Activated naive CD8-positive, alpha-beta T cell treated with anti-CD3 and anti-CD28 coated beads, Interleukin-2, amount 10 ng/mL, durations not matched to agents 7 days and 5 days (primary cell): ENCODE measurements at regions not wholly inside any gene's neighbourhood (a gene's known extent, or its start where the extent isn't known, plus 50 kb on each side); places are given as distances from the start of the nearest gene placed in this dataset.

Source experiments
- ATAC-seq: fragments of 150-1000 bp; cut with Tn5 transposase; one replicate; pipeline ENCODE4 v1.10.0; 2021; ENCODE audit warnings: low read depth, moderate library complexity
- POLR2A ChIA-PET: fragments of 350-600 bp; sonication (Branson Sonifier 250); formaldehyde crosslinking; loops from one replicate; lab custom pipeline; 2021; ENCODE audit warnings: antibody characterized with exemption; lab: Charles Lee
- DNase-seq: peaks from one replicate; pipeline ENCODE4 v3.0.0; 2021
- H3K27ac Mint-ChIP-seq: one replicate; pipeline ENCODE4 v1.8.0; 2022; ENCODE audit warnings: mild to moderate bottlenecking, mixed read lengths
- H3K27me3 Mint-ChIP-seq: one replicate; pipeline ENCODE4 v1.8.0; 2022; ENCODE audit warnings: mild to moderate bottlenecking, moderate library complexity, mixed read lengths
- H3K36me3 Mint-ChIP-seq: one replicate; pipeline ENCODE4 v1.8.0; 2021; ENCODE audit warnings: mild to moderate bottlenecking, mixed read lengths
- H3K4me1 Mint-ChIP-seq: one replicate; pipeline ENCODE4 v1.8.0; 2021; ENCODE audit warnings: mixed read lengths
- H3K4me3 Mint-ChIP-seq: one replicate; pipeline ENCODE4 v1.8.0; 2022; ENCODE audit warnings: mild to moderate bottlenecking, moderate library complexity, mixed read lengths
- H3K9me3 Mint-ChIP-seq: one replicate; pipeline ENCODE4 v1.8.0; 2021; ENCODE audit warnings: mixed read lengths

DNA sequence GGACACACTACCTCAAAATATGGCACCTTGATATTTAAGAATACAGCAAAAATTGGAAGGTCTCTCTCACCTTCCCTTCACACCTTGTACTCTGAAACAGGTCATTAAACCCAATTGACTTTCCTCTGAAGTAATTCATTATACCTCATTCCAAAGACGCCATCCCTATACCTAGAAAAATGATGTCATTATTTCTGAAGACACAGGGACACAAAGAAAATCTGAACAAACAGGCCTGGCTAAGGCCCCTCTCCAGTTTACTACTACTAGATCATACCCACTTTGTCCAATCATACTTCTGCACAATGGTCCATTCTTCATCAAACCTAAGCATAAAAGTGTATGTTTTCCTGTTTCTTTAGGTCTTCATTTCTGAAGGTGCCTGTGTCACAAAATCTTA is 156.9 kb downstream of the RASSF9 start:
- DNase-seq, result no peak
- POLR2A ChIA-PET, result no interaction called here
- H3K9me3 Mint-ChIP-seq, result peaks cover 3% of the 10 kb centered on the region
- ATAC-seq, result no peak
- no peaks in the 10 kb centered on the region for H3K27me3 Mint-ChIP-seq
- no peak overlapping the region for H3K27ac Mint-ChIP-seq
- H3K4me3 Mint-ChIP-seq, result no peak overlapping the region
- no peaks in the 10 kb centered on the region for H3K36me3 Mint-ChIP-seq
- no peaks in the 10 kb centered on the region for H3K4me1 Mint-ChIP-seq

DNA sequence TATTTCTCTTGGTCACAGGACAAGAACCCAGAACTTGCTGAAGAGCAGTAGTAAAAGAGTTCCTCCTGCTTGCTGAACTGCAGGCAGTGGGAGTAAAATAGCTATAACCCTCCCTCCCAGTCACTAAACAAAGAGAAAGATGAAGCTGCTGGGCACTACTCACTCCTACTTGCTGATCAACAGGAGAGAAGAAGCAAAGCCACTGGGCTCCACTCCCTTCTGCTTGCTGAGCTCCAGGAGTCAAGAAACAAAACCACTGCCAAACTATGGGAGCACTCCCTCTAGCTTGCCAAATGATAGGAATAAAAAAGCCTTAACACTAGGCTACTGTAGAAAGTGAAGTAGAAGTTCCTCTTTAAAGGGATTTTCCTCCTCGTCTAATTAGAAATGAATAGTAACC is 155.3 kb downstream of the RASSF9 start:
- DNase-seq (no peak), ATAC-seq (no peak)
- Mint-ChIP-seq H3K27me3 (no peaks in the 10 kb centered on the region), H3K36me3 (no peaks in the 10 kb centered on the region), H3K4me3 (no peak overlapping the region), H3K4me1 (no peaks in the 10 kb centered on the region), H3K27ac (no peak overlapping the region), H3K9me3 (peaks cover 3% of the 10 kb centered on the region)
- POLR2A ChIA-PET, result no interaction called here

GRCh38 chr12:85681333-85681732 is 154.9 kb downstream of the RASSF9 start:
- Mint-ChIP-seq H3K4me3 (no peak overlapping the region), H3K9me3 (peaks cover 3% of the 10 kb centered on the region), H3K27me3 (no peaks in the 10 kb centered on the region), H3K4me1 (no peaks in the 10 kb centered on the region), H3K27ac (no peak overlapping the region), H3K36me3 (no peaks in the 10 kb centered on the region)
- ATAC-seq (no peak), DNase-seq (no peak)
- POLR2A ChIA-PET, result no interaction called here

DNA sequence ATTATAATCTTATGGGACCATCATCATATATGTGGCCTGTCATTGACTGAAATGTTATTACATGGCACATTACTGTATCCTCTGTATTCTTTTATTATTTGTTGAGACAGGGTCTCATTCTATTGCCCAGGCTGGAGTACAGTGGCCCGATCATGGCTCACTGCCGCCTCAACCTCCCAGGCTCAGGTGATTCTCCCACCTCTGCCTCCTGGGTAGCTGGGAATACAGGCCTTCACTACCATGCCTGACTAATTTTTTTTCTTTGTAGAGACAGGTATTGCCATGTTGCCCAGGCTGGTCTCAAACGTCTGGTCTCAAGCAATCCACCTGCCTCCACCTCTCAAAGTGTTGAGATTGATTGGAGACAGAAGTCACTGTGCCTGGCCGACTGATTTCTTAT is 153.2 kb downstream of the RASSF9 start:
- Mint-ChIP-seq H3K4me1 (no peaks in the 10 kb centered on the region), H3K9me3 (peaks cover 4% of the 10 kb centered on the region), H3K36me3 (no peaks in the 10 kb centered on the region), H3K27me3 (no peaks in the 10 kb centered on the region), H3K4me3 (no peak overlapping the region), H3K27ac (no peak overlapping the region)
- no peak for ATAC-seq
- no peak for DNase-seq
- POLR2A ChIA-PET, result no interaction called here

DNA sequence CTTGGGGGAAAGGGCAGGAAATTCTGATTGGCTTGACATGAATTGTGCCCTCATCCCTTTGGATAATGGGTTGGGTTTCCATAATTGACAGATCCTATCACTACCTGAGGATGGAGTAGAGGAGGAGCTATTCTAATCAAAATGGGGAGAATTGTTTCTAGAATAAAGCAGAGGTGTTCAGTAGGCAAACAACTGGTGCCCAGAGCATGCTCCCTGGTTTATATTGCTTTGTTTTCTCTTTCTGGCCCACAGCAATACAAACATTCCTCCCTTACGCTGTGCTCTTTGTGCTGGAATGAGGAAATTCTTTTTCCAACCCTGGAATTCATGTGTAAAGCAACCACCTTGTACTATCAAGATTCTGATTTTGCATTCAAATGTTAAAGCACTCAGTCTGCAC is 147.4 kb downstream of the RASSF9 start:
- no peaks in the 10 kb centered on the region for H3K36me3 Mint-ChIP-seq
- POLR2A ChIA-PET, result no interaction called here
- peaks cover 1% of the 10 kb centered on the region for H3K9me3 Mint-ChIP-seq
- H3K4me3 Mint-ChIP-seq, result no peak overlapping the region
- H3K27ac Mint-ChIP-seq, result no peak overlapping the region
- H3K4me1 Mint-ChIP-seq, result no peaks in the 10 kb centered on the region
- ATAC-seq (no peak), DNase-seq (no peak)
- H3K27me3 Mint-ChIP-seq, result no peaks in the 10 kb centered on the region

GRCh38 chr12:85690146-85690545 is 146.1 kb downstream of the RASSF9 start:
- Mint-ChIP-seq H3K27me3 (no peaks in the 10 kb centered on the region), H3K9me3 (peaks cover 1% of the 10 kb centered on the region), H3K4me3 (no peak overlapping the region), H3K4me1 (no peaks in the 10 kb centered on the region), H3K36me3 (no peaks in the 10 kb centered on the region), H3K27ac (no peak overlapping the region)
- POLR2A ChIA-PET, result no interaction called here
- DNase-seq, result no peak
- ATAC-seq, result no peak

GRCh38 chr12:85693093-85693665 is 143.0 kb downstream of the RASSF9 start:
- H3K36me3 Mint-ChIP-seq, result no peaks in the 10 kb centered on the region
- POLR2A ChIA-PET, result no interaction called here
- H3K9me3 Mint-ChIP-seq, result no peaks in the 10 kb centered on the region
- no peak overlapping the region for H3K4me3 Mint-ChIP-seq
- DNase-seq, result no peak
- no peaks in the 10 kb centered on the region for H3K4me1 Mint-ChIP-seq
- no peak for ATAC-seq
- H3K27ac Mint-ChIP-seq, result no peak overlapping the region
- no peaks in the 10 kb centered on the region for H3K27me3 Mint-ChIP-seq

GRCh38 chr12:85695097-85695715 is 141.0 kb downstream of the RASSF9 start:
- DNase-seq, result no peak
- no peaks in the 10 kb centered on the region for H3K9me3 Mint-ChIP-seq
- no peak overlapping the region for H3K4me3 Mint-ChIP-seq
- POLR2A ChIA-PET, result no interaction called here
- no peaks in the 10 kb centered on the region for H3K36me3 Mint-ChIP-seq
- no peak for ATAC-seq
- H3K27me3 Mint-ChIP-seq, result no peaks in the 10 kb centered on the region
- H3K27ac Mint-ChIP-seq, result no peak overlapping the region
- no peaks in the 10 kb centered on the region for H3K4me1 Mint-ChIP-seq

GRCh38 chr12:85697003-85697402 is 139.2 kb downstream of the RASSF9 start:
- Mint-ChIP-seq H3K9me3 (no peaks in the 10 kb centered on the region), H3K27me3 (no peaks in the 10 kb centered on the region), H3K4me1 (no peaks in the 10 kb centered on the region), H3K4me3 (no peak overlapping the region), H3K27ac (no peak overlapping the region), H3K36me3 (no peaks in the 10 kb centered on the region)
- DNase-seq (no peak), ATAC-seq (no peak)
- POLR2A ChIA-PET, result no interaction called here

GRCh38 chr12:85698937-85699336 is 137.3 kb downstream of the RASSF9 start:
- Mint-ChIP-seq H3K4me3 (no peak overlapping the region), H3K27ac (no peak overlapping the region), H3K9me3 (no peaks in the 10 kb centered on the region), H3K27me3 (no peaks in the 10 kb centered on the region), H3K36me3 (no peaks in the 10 kb centered on the region), H3K4me1 (no peaks in the 10 kb centered on the region)
- ATAC-seq (no peak), DNase-seq (no peak)
- POLR2A ChIA-PET, result no interaction called here

DNA sequence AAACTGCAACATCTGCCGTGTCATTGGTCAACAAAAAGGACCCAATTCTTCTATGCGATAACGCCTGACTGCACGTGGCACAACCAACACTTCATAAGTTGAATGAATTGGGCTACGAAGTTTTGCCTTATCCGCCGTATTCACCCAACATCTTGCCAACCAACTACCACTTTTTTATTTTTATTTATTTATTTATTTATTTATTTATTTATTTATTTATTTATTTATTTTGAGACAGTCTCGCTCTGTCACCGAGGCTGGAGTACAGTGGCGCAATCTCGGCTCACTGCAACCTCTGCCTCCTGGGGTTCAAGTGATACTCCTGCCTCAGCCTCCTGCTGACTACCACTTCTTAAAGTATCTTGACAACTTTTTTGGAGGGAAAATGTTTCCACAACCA is 127.4 kb downstream of the RASSF9 start:
- Mint-ChIP-seq H3K4me3 (no peak overlapping the region), H3K36me3 (no peaks in the 10 kb centered on the region), H3K9me3 (no peaks in the 10 kb centered on the region), H3K27ac (no peak overlapping the region), H3K4me1 (no peaks in the 10 kb centered on the region), H3K27me3 (no peaks in the 10 kb centered on the region)
- ATAC-seq (no peak), DNase-seq (no peak)
- POLR2A ChIA-PET, result no interaction called here

DNA sequence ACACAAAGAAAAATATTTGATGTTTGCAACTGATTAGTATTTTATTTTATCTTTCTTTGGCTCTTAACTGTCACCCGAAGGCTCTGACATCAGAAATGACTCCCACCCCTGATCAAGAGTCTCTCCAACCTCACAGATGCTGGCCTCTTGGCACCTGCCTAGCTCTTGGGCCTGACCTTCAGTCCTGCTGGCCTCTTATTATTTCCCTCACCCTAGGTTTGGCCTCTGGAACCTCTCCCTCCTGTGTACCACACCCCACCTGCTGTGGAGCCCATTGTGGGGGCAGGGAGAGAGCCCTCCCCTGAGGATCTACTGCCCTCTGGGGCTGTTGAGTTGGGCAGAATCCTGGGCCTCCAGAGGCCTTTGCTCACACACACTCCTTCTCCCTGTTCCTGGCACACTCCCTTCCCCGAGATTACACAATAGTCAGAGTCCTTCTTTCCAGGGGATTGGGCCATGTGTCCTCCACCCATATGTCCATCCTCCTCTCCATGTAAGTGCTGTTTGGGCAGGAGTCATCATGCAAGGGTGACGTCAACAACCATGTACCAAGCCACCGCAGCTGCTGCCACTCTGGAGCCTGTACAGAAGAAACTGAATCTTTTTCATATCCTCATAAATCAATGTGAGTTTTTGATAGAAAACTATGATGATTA is 124.3 kb downstream of the RASSF9 start:
- POLR2A ChIA-PET, result no interaction called here
- Mint-ChIP-seq H3K27me3 (no peaks in the 10 kb centered on the region), H3K36me3 (no peaks in the 10 kb centered on the region), H3K4me3 (no peak overlapping the region), H3K9me3 (no peaks in the 10 kb centered on the region), H3K27ac (no peak overlapping the region), H3K4me1 (no peaks in the 10 kb centered on the region)
- DNase-seq (no peak), ATAC-seq (no peak)

DNA sequence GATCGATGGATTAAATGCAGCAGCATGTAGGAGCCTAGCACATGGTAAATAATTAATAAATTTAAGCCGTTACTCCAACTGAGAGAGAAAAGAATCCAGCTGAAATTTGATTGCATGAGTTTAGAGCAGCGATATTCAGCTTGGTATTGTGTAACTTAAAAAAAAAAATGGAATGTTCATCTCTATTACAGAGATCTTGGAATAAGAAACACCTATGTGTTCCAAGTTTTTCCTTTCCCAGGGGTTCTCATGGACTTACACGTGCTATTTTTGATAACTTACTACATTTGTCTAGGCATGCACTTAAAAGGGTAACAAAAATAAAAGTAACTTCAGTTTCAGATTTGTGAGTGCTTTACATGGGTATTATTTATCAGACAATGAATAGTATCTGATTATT is 122.8 kb downstream of the RASSF9 start:
- ATAC-seq, result no peak
- no peaks in the 10 kb centered on the region for H3K4me1 Mint-ChIP-seq
- peaks cover 3% of the 10 kb centered on the region for H3K9me3 Mint-ChIP-seq
- no peak overlapping the region for H3K4me3 Mint-ChIP-seq
- H3K36me3 Mint-ChIP-seq, result no peaks in the 10 kb centered on the region
- DNase-seq, result no peak
- no peak overlapping the region for H3K27ac Mint-ChIP-seq
- POLR2A ChIA-PET, result no interaction called here
- H3K27me3 Mint-ChIP-seq, result no peaks in the 10 kb centered on the region

- POLR2A ChIA-PET, result no interaction called here
- no peaks in the 10 kb centered on the region for H3K4me1 Mint-ChIP-seq
- no peak overlapping the region for H3K27ac Mint-ChIP-seq
- no peak for DNase-seq
- no peaks in the 10 kb centered on the region for H3K27me3 Mint-ChIP-seq
- H3K4me3 Mint-ChIP-seq, result no peak overlapping the region
- ATAC-seq, result no peak
- H3K9me3 Mint-ChIP-seq, result peaks cover 3% of the 10 kb centered on the region
- H3K36me3 Mint-ChIP-seq, result no peaks in the 10 kb centered on the region
Observed at GRCh38 chr12:85714425-85714824, 121.8 kb downstream of the RASSF9 start.
